HT-29 (cell line): ENCODE measurements at regions not wholly inside any gene's neighbourhood (a gene's known extent, or its start where the extent isn't known, plus 50 kb on each side); places are given as distances from the start of the nearest gene placed in this dataset.

Source experiments
- DNase-seq: peaks from one replicate; pipeline ENCODE4 v3.0.0-alpha.2; 2015; ENCODE audit warnings: low spot score

DNA sequence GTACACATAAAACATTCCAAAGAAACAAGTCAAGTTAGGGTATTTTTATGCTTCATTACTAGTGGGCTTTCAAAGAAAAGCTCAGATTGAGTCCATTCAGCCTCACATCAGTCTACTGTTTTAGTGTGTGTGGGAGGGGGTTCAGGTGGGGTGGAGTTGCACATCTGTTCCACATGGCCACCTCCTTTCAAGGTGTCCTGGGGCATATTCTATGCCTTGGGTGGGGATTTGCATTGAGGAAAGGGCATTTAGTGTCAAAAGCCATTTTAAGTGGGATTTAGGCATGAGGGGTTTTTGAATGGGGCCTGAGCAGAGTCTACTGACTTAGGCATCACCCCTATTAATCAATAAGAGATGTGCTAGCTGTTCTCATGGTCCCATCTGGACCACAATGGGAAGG lies 983.1 kb downstream of the TLE4 start:
- no peak for DNase-seq

DNA sequence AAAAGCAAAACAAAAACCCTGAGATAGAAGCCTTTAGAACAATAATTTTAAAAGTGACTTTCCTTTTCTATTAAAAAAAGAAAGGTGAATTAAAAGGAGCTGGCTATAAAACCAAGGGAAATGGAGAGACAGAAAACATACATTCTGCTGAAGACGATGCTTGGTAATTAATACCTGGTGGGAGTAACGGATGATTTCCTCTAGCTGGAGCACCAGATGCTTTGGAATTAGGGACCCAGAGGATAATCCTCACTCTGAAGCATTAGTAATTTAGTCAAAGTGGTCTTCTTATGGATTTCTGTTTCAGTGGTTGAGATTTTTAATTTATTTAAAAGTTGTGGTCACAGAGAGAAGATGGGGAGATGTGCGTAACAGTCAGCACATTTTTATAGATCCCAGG lies 982.5 kb downstream of the TLE4 start:
- DNase-seq = no peak

DNA sequence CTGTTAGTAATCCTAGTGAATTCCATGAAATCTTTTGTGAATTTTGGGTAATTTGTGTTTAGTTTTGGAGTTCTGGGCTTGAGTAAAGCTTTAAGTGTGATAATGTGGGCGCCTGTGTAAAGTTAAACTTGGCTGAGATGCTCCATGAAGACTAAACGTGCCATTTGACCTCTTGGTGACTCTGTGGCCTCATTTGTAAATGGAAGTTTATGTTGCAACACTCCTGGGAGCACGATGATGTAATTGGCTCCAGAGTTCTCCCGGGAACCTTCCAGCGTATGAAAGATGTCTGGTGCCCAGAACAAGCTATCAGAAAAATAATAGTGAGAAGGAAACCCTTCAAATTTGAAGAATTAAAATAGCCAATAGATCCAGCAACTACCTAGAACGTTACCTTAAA lies 981.2 kb downstream of the TLE4 start:
- no peak for DNase-seq

DNA sequence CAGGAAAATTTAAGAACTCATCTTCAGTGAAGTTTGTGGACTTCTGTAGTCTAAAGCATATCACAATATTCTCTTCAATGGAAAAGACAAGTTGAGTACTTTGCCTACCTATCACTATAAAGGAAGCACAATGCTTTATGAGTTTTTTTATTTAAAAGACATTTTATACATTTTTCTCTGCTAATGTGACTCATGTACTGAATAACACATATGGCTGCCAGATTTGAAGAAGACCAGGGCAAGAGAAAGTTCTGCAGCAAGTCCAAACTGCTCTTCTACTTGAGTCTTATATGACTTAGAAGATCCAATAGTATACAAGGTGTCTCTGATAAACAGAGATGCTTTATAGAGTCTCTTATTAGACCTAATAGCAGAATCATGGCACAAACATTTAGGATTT lies 978.4 kb downstream of the TLE4 start:
- DNase-seq = no peak

DNA sequence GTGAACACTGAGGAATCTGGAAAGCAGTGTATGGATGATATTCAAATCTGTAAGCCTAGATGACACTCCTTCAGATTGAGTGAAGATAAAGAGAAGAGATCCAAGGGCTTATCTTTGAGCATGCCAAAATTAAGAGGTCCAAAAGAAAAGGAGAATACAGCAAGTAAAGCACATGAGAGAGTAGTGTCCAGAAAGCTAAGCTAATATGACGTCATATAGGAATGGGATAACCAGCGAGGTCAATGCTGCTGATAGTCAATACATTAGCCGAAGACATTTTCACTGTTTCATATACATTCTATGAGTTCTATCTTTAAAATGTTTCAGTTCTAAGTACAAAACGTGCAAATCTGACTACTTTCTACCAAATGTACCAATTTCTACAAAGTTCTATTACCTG lies 975.8 kb downstream of the TLE4 start:
- no peak for DNase-seq

GRCh38 chr9:80540387-80540786 lies 968.6 kb downstream of the TLE4 start:
- no peak for DNase-seq

- no peak for DNase-seq
Measured at GRCh38 chr9:80538976-80539375, 967.2 kb downstream of the TLE4 start.

GRCh38 chr9:80522465-80522864 lies 950.7 kb downstream of the TLE4 start:
- DNase-seq = no peak

GRCh38 chr9:80521151-80521550 lies 949.4 kb downstream of the TLE4 start:
- no peak for DNase-seq

DNA sequence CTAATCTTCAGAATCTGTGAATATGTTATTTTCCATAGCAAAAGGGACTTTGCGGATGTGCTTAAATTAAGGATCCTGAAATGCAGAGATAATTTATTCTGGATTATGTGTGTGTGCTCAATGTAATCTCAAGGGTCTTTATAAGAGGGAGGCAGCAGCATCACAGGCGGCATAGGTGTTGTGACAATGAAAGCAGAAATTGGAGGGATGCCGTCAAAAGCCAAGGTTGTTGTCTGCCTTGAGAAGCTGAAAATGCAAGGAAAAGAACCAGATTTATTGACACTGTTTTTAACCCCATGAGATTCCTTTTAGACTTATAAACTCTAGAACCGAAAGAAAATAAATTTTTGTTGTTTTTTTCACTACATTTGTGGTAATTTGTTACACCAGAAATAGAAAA lies 948.5 kb downstream of the TLE4 start:
- DNase-seq = no peak

- DNase-seq = no peak
Measured at GRCh38 chr9:80518441-80518840, 946.7 kb downstream of the TLE4 start.

DNA sequence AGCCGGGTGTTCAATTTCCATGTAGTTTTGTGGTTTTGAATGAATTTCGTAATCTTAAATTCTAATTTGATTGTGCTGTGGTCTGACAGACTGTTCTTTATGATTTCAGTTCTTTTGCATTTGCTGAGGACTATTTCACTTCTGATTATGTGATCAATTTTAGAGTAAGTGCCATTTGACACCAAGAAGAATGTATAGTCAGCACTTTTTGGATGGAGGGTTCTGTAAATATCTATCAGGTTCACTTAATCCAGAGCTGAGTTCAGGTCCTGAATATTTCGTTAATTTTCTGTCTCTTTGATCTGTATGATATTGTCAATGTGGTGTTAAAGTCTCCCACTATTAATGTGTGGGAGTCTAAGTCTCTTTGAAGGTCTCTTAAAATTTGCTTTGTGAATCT lies 944.9 kb downstream of the TLE4 start:
- DNase-seq = no peak

DNA sequence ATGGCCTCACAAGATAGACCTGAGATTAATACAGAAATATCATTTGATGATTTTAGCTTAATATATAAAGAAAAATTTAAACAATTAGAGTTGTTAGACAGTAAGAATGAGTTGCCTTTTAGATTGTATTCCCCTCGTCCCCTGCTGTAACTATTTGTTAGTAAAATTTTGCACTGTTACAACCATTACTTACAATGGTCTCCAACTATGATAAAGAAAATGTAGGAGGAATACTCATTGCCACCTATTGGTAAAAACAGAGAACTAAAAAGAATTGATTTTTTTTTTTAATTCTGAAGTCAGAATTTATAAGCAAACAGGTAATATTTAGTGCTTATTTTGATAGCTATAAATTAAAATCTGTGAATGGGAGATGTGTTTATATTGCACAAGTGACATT lies 937.6 kb downstream of the TLE4 start:
- no peak for DNase-seq

- DNase-seq = no peak
Measured at GRCh38 chr9:80507611-80508010, 935.8 kb downstream of the TLE4 start.

GRCh38 chr9:80504601-80505230 lies 933.0 kb downstream of the TLE4 start:
- DNase-seq = no peak

DNA sequence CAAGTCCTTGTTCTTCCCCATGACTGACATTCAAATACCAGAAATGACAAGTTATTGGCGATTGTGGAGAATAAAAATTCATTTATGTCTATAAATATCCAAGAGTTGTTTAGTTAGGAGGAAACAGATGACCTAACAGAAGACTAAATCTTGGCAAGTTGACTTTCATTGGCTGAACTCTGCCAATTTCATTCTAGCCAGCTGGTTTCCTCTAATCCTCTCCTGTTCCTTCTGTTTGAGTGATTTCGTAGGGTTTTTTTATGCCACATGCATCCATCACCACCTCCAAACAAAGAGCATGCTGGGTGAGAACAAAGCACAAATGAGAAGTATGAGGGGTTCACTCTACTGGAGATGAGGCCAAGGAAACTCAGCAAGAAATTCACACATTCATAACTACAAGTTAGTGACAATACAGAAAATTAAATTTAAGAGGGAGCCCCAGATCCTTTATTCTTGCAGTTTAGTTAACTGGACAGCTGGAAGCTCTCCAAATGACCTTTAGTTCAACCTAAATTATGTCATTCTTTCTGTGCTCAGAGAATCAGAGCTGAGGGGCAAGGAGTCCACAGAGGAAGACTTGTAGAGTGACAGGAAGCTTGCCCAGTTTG lies 932.0 kb downstream of the TLE4 start:
- no peak for DNase-seq

GRCh38 chr9:80502306-80502705 lies 930.5 kb downstream of the TLE4 start:
- no peak for DNase-seq

- DNase-seq = no peak
Measured at GRCh38 chr9:80501635-80502034, 929.9 kb downstream of the TLE4 start.

DNA sequence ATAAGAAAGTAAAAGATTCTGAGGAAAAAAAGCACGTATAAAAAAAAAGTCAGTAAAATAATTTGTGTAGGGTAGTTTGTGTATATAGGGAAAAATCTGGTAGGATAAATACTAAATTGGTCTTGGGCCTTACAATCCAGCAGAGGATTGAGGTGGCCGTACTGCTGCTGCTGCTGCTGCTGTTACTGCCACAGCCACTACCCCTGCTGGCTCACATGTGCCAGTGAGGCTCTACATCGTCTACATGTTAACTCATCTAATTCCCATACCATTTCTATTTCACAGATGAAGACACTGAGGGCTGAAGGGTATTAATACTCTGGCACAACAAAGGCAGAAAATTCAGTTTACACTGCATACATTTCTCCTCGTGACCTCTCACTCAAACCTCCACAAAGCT lies 928.5 kb downstream of the TLE4 start:
- DNase-seq = no peak

DNA sequence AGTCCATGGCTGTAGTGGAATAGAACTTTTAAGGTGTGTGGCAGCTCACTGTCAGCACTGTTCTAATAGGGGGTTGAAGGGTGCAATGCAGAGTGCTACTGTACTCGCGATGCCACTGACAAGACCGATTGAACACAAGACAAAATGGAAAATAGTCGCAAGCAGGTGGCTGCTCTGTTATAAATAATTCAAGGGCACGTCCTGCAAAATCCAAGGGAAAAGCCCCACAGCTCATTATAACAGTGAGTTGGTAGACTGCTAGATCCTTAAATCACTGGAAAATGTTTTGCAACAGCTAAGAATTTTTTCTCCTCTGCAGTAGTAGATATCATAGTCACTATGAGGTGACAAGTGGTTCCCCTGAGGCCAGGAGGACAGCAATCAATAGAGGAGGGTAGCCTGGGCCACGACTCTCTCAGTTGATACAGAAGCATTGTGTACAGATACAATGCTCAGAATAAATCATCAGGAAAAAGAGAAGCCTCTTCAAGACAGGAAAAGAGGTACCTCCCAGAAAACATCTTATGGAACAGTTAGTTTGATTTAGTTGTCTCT lies 926.3 kb downstream of the TLE4 start:
- no peak for DNase-seq

- no peak for DNase-seq
Measured at GRCh38 chr9:80496901-80497556, 925.3 kb downstream of the TLE4 start.

GRCh38 chr9:80493258-80493657 lies 921.5 kb downstream of the TLE4 start:
- no peak for DNase-seq

DNA sequence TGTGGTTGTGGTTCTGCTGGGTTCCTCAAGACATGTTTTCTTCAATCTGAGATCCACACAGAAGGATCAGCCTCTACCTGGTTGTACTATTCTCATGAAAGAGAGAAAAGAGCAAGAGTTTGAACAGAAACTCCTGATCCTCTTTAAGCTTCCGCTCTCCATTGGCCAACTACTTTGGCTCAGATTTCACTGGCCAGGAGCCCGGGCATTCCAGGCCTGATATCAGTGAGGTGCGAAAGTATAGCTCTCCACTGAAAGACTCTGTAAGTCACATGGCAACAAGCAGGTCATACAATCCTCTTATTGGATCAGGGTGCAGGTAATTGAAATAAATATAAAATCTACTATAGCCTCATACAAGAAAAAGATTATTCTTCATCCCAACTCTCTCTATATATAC lies 920.5 kb downstream of the TLE4 start:
- no peak for DNase-seq
